ENCODE measurements at regions not wholly inside any gene's neighbourhood (a gene's known extent, or its start where the extent isn't known, plus 50 kb on each side); places are given as distances from the start of the nearest gene placed in this dataset.

GRCh38 chr6:14807971-14808370, 437.9 kb upstream of the JARID2 start:
- TF ChIP-seq CTCF (IDR thresholded peaks at IDR 0.05; ENCODE audit: poor library complexity): no peak
- TF ChIP-seq EZH2 (IDR thresholded peaks at IDR 0.05; ENCODE audit: borderline replicate concordance): no peak
